Calu3 (cell line): ENCODE measurements at regions not wholly inside any gene's neighbourhood (a gene's known extent, or its start where the extent isn't known, plus 50 kb on each side); places are given as distances from the start of the nearest gene placed in this dataset.

Experiments
- BruUV-seq: library from RNA; stranded (reverse); fragments of 400-500 nt; replicated peaks from 2 replicates; lab custom pipeline; 2021; lab: Mats Ljungman, UMichigan
- CTCF ChIA-PET: fragments of 300-600 bp; sonication (Branson Sonifier 250); formaldehyde crosslinking; loops from one replicate; lab custom pipeline; 2022; ENCODE audit warnings: antibody characterized with exemption; lab: Charles Lee
- DNase-seq: peaks from one replicate; pipeline ENCODE4 v3.0.0; 2022
- H3K27ac Mint-ChIP-seq: one replicate; pipeline ENCODE4 v1.8.0; 2022; ENCODE audit warnings: mixed read lengths; ENCODE audit not compliant: unreplicated experiment
- H3K27me3 Mint-ChIP-seq: one replicate; pipeline ENCODE4 v1.8.0; 2022; ENCODE audit warnings: mixed read lengths; ENCODE audit not compliant: unreplicated experiment
- H3K36me3 Mint-ChIP-seq: one replicate; pipeline ENCODE4 v1.8.0; 2022; ENCODE audit warnings: mild to moderate bottlenecking, moderate library complexity, mixed read lengths; ENCODE audit not compliant: insufficient read depth, unreplicated experiment
- H3K4me1 Mint-ChIP-seq: one replicate; pipeline ENCODE4 v1.8.0; 2022; ENCODE audit warnings: mild to moderate bottlenecking, low read depth, mixed read lengths; ENCODE audit not compliant: unreplicated experiment
- H3K4me3 Mint-ChIP-seq: one replicate; pipeline ENCODE4 v1.8.0; 2022; ENCODE audit warnings: mild to moderate bottlenecking, low read depth, moderate library complexity, mixed read lengths; ENCODE audit not compliant: unreplicated experiment
- H3K9me3 Mint-ChIP-seq: one replicate; pipeline ENCODE4 v1.8.0; 2022; ENCODE audit warnings: low read depth, mixed read lengths; ENCODE audit not compliant: unreplicated experiment
- intact Hi-C: fragments of 100-400 bp; cut with micrococcal nuclease; formaldehyde crosslinking; loops from one replicate; pipeline ENCODE4 v1.10.0; 2022; ENCODE audit not compliant: unreplicated experiment
- TF ChIP-seq, protein P1 (sequence below): fragments of 200-600 bp; IDR thresholded peaks from one replicate; pipeline ENCODE4 v1.8.0; 2022; ENCODE audit warnings: antibody characterized with exemption; ENCODE audit not compliant: unreplicated experiment

DNA sequence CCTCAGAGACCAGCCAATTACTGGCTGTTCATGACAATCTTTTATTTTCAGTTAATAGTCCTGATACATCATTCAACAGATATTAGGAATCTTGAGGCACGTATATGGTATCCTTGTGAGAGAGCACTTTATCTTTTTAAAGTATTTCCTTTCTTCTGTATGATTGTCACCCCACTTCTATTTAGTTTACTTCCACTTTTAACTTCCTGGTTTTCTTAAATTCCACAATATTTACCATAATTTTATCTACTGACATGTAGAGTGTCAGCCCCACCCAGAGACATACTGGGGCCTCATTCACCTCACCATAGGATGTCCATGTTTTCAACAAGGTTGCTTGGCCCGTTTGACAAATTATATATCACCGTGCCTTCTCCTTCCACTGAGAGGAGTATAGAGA lies 182.9 kb upstream of the ID2 start:
- Mint-ChIP-seq H3K36me3 (peaks cover 10% of the 10 kb centered on the region), H3K4me3 (no peak overlapping the region), H3K27ac (no peak overlapping the region), H3K4me1 (peaks cover 40% of the 10 kb centered on the region), H3K9me3 (no peaks in the 10 kb centered on the region), H3K27me3 (no peaks in the 10 kb centered on the region)
- no peak for DNase-seq
- intact Hi-C loops = loop anchor here (10.0 kb wide), 1 partner anchor 194 kb away; no protein-coding TSS in a partner anchor
- CTCF ChIA-PET = interaction anchor here (0.6 kb wide), 1 partner anchor 545 kb away, joined by 3 read pairs; no protein-coding TSS in a partner anchor
- BruUV-seq = no TSS peak
- TF ChIP-seq, protein P1, sequence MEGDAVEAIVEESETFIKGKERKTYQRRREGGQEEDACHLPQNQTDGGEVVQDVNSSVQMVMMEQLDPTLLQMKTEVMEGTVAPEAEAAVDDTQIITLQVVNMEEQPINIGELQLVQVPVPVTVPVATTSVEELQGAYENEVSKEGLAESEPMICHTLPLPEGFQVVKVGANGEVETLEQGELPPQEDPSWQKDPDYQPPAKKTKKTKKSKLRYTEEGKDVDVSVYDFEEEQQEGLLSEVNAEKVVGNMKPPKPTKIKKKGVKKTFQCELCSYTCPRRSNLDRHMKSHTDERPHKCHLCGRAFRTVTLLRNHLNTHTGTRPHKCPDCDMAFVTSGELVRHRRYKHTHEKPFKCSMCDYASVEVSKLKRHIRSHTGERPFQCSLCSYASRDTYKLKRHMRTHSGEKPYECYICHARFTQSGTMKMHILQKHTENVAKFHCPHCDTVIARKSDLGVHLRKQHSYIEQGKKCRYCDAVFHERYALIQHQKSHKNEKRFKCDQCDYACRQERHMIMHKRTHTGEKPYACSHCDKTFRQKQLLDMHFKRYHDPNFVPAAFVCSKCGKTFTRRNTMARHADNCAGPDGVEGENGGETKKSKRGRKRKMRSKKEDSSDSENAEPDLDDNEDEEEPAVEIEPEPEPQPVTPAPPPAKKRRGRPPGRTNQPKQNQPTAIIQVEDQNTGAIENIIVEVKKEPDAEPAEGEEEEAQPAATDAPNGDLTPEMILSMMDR = no peak

GRCh38 chr2:8500124-8501054 lies 181.5 kb upstream of the ID2 start:
- H3K4me3 Mint-ChIP-seq = no peak overlapping the region
- CTCF ChIA-PET = no interaction called here
- H3K36me3 Mint-ChIP-seq = no peaks in the 10 kb centered on the region
- DNase-seq = no peak
- no peak overlapping the region for H3K27ac Mint-ChIP-seq
- TF ChIP-seq, protein P1 = no peak
- H3K27me3 Mint-ChIP-seq = no peaks in the 10 kb centered on the region
- BruUV-seq = no TSS peak
- H3K4me1 Mint-ChIP-seq = peaks cover 27% of the 10 kb centered on the region
- H3K9me3 Mint-ChIP-seq = no peaks in the 10 kb centered on the region
- intact Hi-C loops = no loop called here

DNA sequence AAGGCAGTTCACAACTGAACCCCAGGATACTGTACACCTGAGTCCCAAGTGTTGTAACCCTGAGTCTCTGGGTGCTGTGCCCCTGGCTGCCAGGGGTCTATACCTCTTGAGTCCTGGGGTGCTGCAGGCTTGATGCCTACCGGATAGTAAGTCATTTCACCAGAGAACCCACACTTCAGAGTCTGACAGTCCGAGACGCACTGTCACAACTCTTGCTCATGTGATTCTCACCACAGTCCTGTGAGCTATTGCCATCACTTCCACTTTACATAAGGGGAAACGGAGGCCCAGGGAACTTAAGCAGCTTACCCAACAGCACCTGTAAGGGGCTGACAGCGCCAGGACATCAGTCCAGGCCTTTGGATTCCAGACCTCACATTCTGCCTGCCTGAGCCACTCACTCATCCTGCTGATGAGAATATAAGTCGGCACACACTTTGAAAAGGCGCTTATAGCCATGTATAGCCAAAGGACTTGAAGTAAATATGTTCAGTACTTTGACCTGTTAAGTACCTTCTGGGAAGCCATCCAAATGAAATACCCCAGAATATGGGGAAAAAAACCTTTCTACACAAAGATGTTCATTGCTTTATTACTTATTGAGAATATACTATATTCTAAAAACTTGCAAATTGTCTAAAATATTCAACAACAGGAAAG lies 180.7 kb upstream of the ID2 start:
- no peak for DNase-seq
- no peaks in the 10 kb centered on the region for H3K27me3 Mint-ChIP-seq
- peaks cover under 1% of the 10 kb centered on the region for H3K9me3 Mint-ChIP-seq
- CTCF ChIA-PET = interaction anchor here (0.5 kb wide), 1 partner anchor 310 kb away, joined by 3 read pairs; no protein-coding TSS in a partner anchor
- H3K27ac Mint-ChIP-seq = no peak overlapping the region
- intact Hi-C loops = no loop called here
- no TSS peak for BruUV-seq
- peaks cover 22% of the 10 kb centered on the region for H3K4me1 Mint-ChIP-seq
- no peak overlapping the region for H3K4me3 Mint-ChIP-seq
- TF ChIP-seq, protein P1 = no peak
- no peaks in the 10 kb centered on the region for H3K36me3 Mint-ChIP-seq

GRCh38 chr2:8502316-8502715 lies 179.5 kb upstream of the ID2 start:
- intact Hi-C loops = no loop called here
- peaks cover 3% of the 10 kb centered on the region for H3K9me3 Mint-ChIP-seq
- no TSS peak for BruUV-seq

More at GRCh38 chr2:8502316-8502715, 179.5 kb upstream of the ID2 start:
- TF ChIP-seq, protein P1 = no peak
- Mint-ChIP-seq H3K4me1 (peaks cover 10% of the 10 kb centered on the region), H3K4me3 (no peak overlapping the region), H3K36me3 (no peaks in the 10 kb centered on the region), H3K27me3 (no peaks in the 10 kb centered on the region), H3K27ac (no peak overlapping the region)
- CTCF ChIA-PET = interaction anchor here (0.7 kb wide), 1 partner anchor 48 kb away, joined by 3 read pairs; no protein-coding TSS in a partner anchor
- DNase-seq = no peak
